ENCODE measurements at regions not wholly inside any gene's neighbourhood (a gene's known extent, or its start where the extent isn't known, plus 50 kb on each side); places are given as distances from the start of the nearest gene placed in this dataset.

GRCh38 chr5:108524564-108524963 is 142.7 kb upstream of the FBXL17 start:
- no peak for DNase-seq (ENCODE audit: low read depth)
- TF ChIP-seq CTCF (IDR thresholded peaks at IDR 0.05; ENCODE audit: insufficient read depth, low read depth, low read length, missing control alignments): no peak
- H3K4me3 ChIP-seq (ENCODE audit: low read length): no peak overlapping the region

- no peak for DNase-seq (ENCODE audit: low read depth)
- no peak overlapping the region for H3K4me3 ChIP-seq (ENCODE audit: low read length)
- TF ChIP-seq CTCF (IDR thresholded peaks at IDR 0.05; ENCODE audit: insufficient read depth, low read depth, low read length, missing control alignments): no peak
These were observed 141.5 kb upstream of the FBXL17 start for GRCh38 chr5:108523360-108523759.

GRCh38 chr5:108521841-108522506 is 140.1 kb upstream of the FBXL17 start:
- TF ChIP-seq CTCF (IDR thresholded peaks at IDR 0.05; ENCODE audit: insufficient read depth, low read depth, low read length, missing control alignments): peak; percentile 72
- peak; percentile 69 for DNase-seq (ENCODE audit: low read depth)

GRCh38 chr5:108521011-108521700 is 139.3 kb upstream of the FBXL17 start:
- DNase-seq (ENCODE audit: low read depth): no peak
- H3K4me3 ChIP-seq (ENCODE audit: low read length): no peak overlapping the region
- no peak for TF ChIP-seq CTCF (IDR thresholded peaks at IDR 0.05; ENCODE audit: insufficient read depth, low read depth, low read length, missing control alignments)

More at GRCh38 chr5:108521841-108522506, 140.1 kb upstream of the FBXL17 start:
- no peak overlapping the region for H3K4me3 ChIP-seq (ENCODE audit: low read length)

GRCh38 chr5:108516785-108517184 is 134.9 kb upstream of the FBXL17 start:
- no peak for TF ChIP-seq CTCF (IDR thresholded peaks at IDR 0.05; ENCODE audit: insufficient read depth, low read depth, low read length, missing control alignments)
- H3K4me3 ChIP-seq (ENCODE audit: low read length): no peak overlapping the region
- no peak for DNase-seq (ENCODE audit: low read depth)

GRCh38 chr5:108515517-108516105 is 133.7 kb upstream of the FBXL17 start:
- DNase-seq (ENCODE audit: low read depth): no peak
- no peak for TF ChIP-seq CTCF (IDR thresholded peaks at IDR 0.05; ENCODE audit: insufficient read depth, low read depth, low read length, missing control alignments)

More at GRCh38 chr5:108515517-108516105, 133.7 kb upstream of the FBXL17 start:
- no peak overlapping the region for H3K4me3 ChIP-seq (ENCODE audit: low read length)
